Osteoblast (primary cell): ENCODE measurements at regions not wholly inside any gene's neighbourhood (a gene's known extent, or its start where the extent isn't known, plus 50 kb on each side); places are given as distances from the start of the nearest gene placed in this dataset.
"Not testable (repeated sequence)": the region's sequence is repeated elsewhere in the genome, so short reads cannot be mapped to it uniquely, and the experiment has no call there.

Source experiments
- DNase-seq: peaks from one replicate; pipeline ENCODE4 v3.0.0; 2011; ENCODE audit warnings: low spot score, mixed read lengths; ENCODE audit not compliant: insufficient read length; ENCODE audit errors: missing footprints
- H2AFZ ChIP-seq: 2 replicates; pipeline ENCODE4 v1.6.0; 2011; ENCODE audit warnings: mild to moderate bottlenecking, low read length
- H3K27ac ChIP-seq: 2 replicates; pipeline ENCODE4 v1.5.1; 2011; ENCODE audit warnings: mild to moderate bottlenecking, low read depth, low read length, moderate library complexity
- H3K27me3 ChIP-seq: 2 replicates; pipeline ENCODE4 v1.6.0; 2012; ENCODE audit warnings: mild to moderate bottlenecking, control low read depth, inconsistent platforms, low read length, moderate library complexity; ENCODE audit not compliant: insufficient read depth
- H3K36me3 ChIP-seq: 2 replicates; pipeline ENCODE4 v1.5.1; 2011; ENCODE audit warnings: mild to moderate bottlenecking, low read length, control low read depth, moderate library complexity; ENCODE audit not compliant: insufficient read depth
- H3K4me1 ChIP-seq: 2 replicates; pipeline ENCODE4 v1.5.1; 2011; ENCODE audit warnings: mild to moderate bottlenecking, low read length, control low read depth, moderate library complexity; ENCODE audit not compliant: insufficient read depth
- H3K4me2 ChIP-seq: 2 replicates; pipeline ENCODE4 v1.6.0; 2011; ENCODE audit warnings: mild to moderate bottlenecking, low read length; ENCODE audit not compliant: insufficient read depth
- H3K4me3 ChIP-seq: fragments of 200-600 bp; sonication (generic); 3 replicates; pipeline ENCODE4 v1.5.1; 2012; ENCODE audit warnings: mild to moderate bottlenecking, low read length, inconsistent platforms; ENCODE audit not compliant: insufficient read depth
- H3K79me2 ChIP-seq: 2 replicates; pipeline ENCODE4 v1.6.0; 2012; ENCODE audit warnings: mild to moderate bottlenecking, low read length, control low read depth, inconsistent platforms; ENCODE audit not compliant: insufficient read depth
- H3K9me3 ChIP-seq: 2 replicates; pipeline ENCODE4 v1.5.1; 2011; ENCODE audit warnings: low read depth, low read length, control low read depth
- H4K20me1 ChIP-seq: 2 replicates; pipeline ENCODE4 v1.6.0; 2012; ENCODE audit warnings: mild to moderate bottlenecking, low read length, control low read depth; ENCODE audit not compliant: insufficient read depth
- TF ChIP-seq, protein P1 (sequence below): IDR thresholded peaks from 2 replicates; pipeline ENCODE4 v1.5.1; 2011; ENCODE audit warnings: mild to moderate bottlenecking, low read depth, low read length, moderate library complexity; ENCODE audit errors: extremely low read depth

DNA sequence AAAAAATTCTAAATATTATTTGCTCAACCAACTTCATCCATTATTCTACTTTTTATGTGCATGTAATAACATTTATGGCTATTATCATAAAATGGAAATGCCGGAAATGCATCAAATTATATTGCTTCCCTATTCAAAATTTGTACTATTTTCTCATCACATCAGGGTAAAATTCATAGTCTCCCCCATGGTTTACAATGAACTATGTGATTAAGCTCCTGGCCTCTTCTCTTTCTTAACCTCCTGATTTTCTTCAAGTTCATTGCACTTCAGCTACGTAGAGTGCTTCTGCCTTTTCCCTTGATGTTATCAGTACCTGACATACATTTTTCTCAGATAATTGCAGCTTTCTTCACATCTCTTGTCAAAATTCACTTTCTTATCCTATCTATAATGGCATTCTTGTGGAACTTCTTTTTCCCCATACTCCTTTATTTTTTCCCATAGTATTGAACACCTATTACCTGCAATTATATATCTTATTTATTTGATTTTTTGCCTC is 699.1 kb upstream of the ADGRB3 start:
- H3K9me3 ChIP-seq = peaks cover 3% of the 10 kb centered on the region
- TF ChIP-seq, protein P1, sequence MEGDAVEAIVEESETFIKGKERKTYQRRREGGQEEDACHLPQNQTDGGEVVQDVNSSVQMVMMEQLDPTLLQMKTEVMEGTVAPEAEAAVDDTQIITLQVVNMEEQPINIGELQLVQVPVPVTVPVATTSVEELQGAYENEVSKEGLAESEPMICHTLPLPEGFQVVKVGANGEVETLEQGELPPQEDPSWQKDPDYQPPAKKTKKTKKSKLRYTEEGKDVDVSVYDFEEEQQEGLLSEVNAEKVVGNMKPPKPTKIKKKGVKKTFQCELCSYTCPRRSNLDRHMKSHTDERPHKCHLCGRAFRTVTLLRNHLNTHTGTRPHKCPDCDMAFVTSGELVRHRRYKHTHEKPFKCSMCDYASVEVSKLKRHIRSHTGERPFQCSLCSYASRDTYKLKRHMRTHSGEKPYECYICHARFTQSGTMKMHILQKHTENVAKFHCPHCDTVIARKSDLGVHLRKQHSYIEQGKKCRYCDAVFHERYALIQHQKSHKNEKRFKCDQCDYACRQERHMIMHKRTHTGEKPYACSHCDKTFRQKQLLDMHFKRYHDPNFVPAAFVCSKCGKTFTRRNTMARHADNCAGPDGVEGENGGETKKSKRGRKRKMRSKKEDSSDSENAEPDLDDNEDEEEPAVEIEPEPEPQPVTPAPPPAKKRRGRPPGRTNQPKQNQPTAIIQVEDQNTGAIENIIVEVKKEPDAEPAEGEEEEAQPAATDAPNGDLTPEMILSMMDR = no peak
- H3K27me3 ChIP-seq = no peaks in the 10 kb centered on the region
- no peak overlapping the region for H2AFZ ChIP-seq
- H4K20me1 ChIP-seq = no peaks in the 10 kb centered on the region
- H3K4me2 ChIP-seq = no peak overlapping the region
- DNase-seq = no peak
- H3K36me3 ChIP-seq = no peaks in the 10 kb centered on the region
- H3K4me1 ChIP-seq = no peaks in the 10 kb centered on the region
- H3K4me3 ChIP-seq = no peak overlapping the region
- H3K79me2 ChIP-seq = no peaks in the 10 kb centered on the region
- no peak overlapping the region for H3K27ac ChIP-seq

DNA sequence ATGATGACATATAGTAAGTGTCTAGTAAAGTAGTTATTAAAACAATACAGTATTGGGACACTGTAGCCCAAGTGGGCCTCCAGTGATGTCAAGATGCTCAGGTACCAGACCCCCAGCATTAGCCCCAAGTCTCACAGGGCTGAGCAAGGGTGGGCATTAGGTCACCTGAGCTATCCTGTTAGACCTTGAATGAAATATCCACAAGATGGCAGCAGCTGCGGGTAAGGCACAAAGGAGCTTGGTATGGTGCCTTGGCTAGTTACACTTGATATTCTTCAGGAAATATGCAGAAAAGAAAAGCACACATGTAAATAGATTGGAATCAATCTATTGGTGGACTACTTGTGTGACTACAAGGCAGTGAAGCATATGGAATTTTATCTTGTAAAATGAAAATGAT is 701.8 kb upstream of the ADGRB3 start:
- H4K20me1 ChIP-seq = no peaks in the 10 kb centered on the region
- no peak for DNase-seq
- H3K27ac ChIP-seq = no peak overlapping the region
- no peaks in the 10 kb centered on the region for H3K4me1 ChIP-seq
- H3K36me3 ChIP-seq = no peaks in the 10 kb centered on the region
- peaks cover 3% of the 10 kb centered on the region for H3K9me3 ChIP-seq
- TF ChIP-seq, protein P1 = no peak
- no peaks in the 10 kb centered on the region for H3K27me3 ChIP-seq
- no peak overlapping the region for H3K4me2 ChIP-seq
- H3K4me3 ChIP-seq = no peak overlapping the region
- no peaks in the 10 kb centered on the region for H3K79me2 ChIP-seq
- no peak overlapping the region for H2AFZ ChIP-seq

DNA sequence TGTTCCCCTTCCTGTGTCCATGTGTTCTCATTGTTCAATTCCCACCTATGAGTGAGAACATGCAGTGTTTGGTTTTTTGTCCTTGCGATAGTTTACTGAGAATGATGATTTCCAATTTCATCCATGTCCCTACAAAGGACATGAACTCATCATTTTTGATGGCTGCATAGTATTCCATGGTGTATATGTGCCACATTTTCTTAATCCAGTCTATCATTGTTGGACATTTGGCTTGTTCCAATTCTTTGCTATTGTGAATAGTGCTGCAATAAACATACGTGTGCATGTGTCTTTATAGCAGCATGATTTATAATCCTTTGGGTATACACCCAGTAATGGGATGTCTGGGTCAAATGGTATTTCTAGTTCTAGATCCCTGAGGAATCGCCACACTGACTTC is 712.5 kb upstream of the ADGRB3 start:
- H3K36me3 ChIP-seq, H3K4me1 ChIP-seq, H4K20me1 ChIP-seq, H3K27ac ChIP-seq, H3K79me2 ChIP-seq, H3K27me3 ChIP-seq, H3K9me3 ChIP-seq, H3K4me3 ChIP-seq, H2AFZ ChIP-seq, H3K4me2 ChIP-seq, DNase-seq: not testable (repeated sequence)

DNA sequence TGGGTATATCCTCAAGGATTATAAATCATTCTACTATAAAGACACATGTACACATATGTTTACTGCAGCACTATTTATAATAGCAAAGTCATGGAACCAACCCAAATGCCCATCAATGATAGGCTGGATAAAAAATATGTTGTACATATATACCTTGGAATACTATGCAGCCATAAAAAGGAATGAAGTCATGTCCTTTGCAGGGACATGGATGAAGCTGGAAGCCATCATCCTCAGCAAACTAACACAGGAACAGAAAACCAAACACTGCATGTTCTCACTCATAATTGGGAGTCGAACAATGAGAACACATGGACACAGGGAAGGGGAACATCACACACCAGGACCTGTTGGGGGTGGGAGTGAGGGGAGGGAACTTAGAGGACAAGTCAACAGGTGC is 715.0 kb upstream of the ADGRB3 start:
- H3K27ac ChIP-seq, H3K4me3 ChIP-seq, H3K27me3 ChIP-seq, DNase-seq, H4K20me1 ChIP-seq, H3K36me3 ChIP-seq, H3K79me2 ChIP-seq, H3K4me2 ChIP-seq, H3K4me1 ChIP-seq, H3K9me3 ChIP-seq, H2AFZ ChIP-seq: not testable (repeated sequence)

DNA sequence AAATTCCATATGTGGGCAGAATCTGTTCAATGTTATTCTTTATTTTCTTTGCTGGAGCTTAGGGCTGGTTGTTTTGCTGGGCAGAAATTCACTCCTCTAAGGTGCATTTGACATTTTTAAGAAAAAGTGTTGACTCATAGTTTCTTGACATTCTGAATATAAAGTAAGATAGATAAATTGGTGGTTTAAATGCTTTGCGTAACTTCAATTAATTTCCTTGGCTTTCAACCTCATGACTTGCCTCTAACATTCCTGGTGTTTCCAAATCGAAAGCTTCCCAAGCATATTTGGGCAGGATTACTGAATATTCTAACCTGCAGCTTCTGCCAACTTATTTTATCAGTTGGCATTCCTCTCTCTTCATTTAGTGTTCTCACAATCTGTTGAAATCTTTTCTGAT is 718.7 kb upstream of the ADGRB3 start:
- Histone ChIP-seq H3K27me3 (no peaks in the 10 kb centered on the region), H3K9me3 (no peaks in the 10 kb centered on the region), H3K27ac (no peak overlapping the region), H3K4me3 (no peak overlapping the region), H4K20me1 (no peaks in the 10 kb centered on the region), H2AFZ (no peak overlapping the region), H3K4me2 (no peak overlapping the region), H3K79me2 (no peaks in the 10 kb centered on the region), H3K36me3 (no peaks in the 10 kb centered on the region), H3K4me1 (no peaks in the 10 kb centered on the region)
- peak; percentile 2 for DNase-seq
- TF ChIP-seq, protein P1 = no peak
